ENCODE measurements at regions not wholly inside any gene's neighbourhood (a gene's known extent, or its start where the extent isn't known, plus 50 kb on each side); places are given as distances from the start of the nearest gene placed in this dataset.

GRCh38 chr17:79338604-79339003 lies 264.0 kb downstream of the ENGASE start:
- no peak for DNase-seq

- DNase-seq: no peak
These were observed 263.5 kb downstream of the ENGASE start for GRCh38 chr17:79338152-79338551.

- DNase-seq: no peak
These were observed 262.4 kb downstream of the ENGASE start for GRCh38 chr17:79337053-79337452.

- DNase-seq: no peak
These were observed 260.8 kb downstream of the ENGASE start for GRCh38 chr17:79335456-79335855.

GRCh38 chr17:79332011-79332554 lies 257.5 kb downstream of the ENGASE start:
- no peak for DNase-seq

- DNase-seq: no peak
These were observed 256.9 kb downstream of the ENGASE start for GRCh38 chr17:79331492-79331891.

GRCh38 chr17:79330696-79331095 lies 256.1 kb downstream of the ENGASE start:
- DNase-seq: no peak

GRCh38 chr17:79330229-79330628 lies 255.6 kb downstream of the ENGASE start:
- DNase-seq: no peak

- no peak for DNase-seq
These were observed 252.2 kb downstream of the ENGASE start for GRCh38 chr17:79326814-79327213.

GRCh38 chr17:79325709-79326430 lies 251.2 kb downstream of the ENGASE start:
- DNase-seq: no peak

- DNase-seq: no peak
These were observed 249.6 kb downstream of the ENGASE start for GRCh38 chr17:79324194-79324593.

GRCh38 chr17:79323566-79323965 lies 248.9 kb downstream of the ENGASE start:
- DNase-seq: no peak

GRCh38 chr17:79322211-79323123 lies 247.8 kb downstream of the ENGASE start:
- no peak for DNase-seq

- no peak for DNase-seq
These were observed 245.7 kb downstream of the ENGASE start for GRCh38 chr17:79320331-79320730.

- DNase-seq: no peak
These were observed 243.3 kb downstream of the ENGASE start for GRCh38 chr17:79317916-79318315.

- DNase-seq: no peak
These were observed 242.2 kb downstream of the ENGASE start for GRCh38 chr17:79316805-79317204.

- DNase-seq: no peak
These were observed 240.9 kb downstream of the ENGASE start for GRCh38 chr17:79315358-79316105.

- no peak for DNase-seq
These were observed 240.2 kb downstream of the ENGASE start for GRCh38 chr17:79314617-79315357.

GRCh38 chr17:79311373-79311772 lies 236.7 kb downstream of the ENGASE start:
- no peak for DNase-seq

- no peak for DNase-seq
These were observed 232.0 kb downstream of the ENGASE start for GRCh38 chr17:79306424-79307318.

GRCh38 chr17:79305768-79306423 lies 231.3 kb downstream of the ENGASE start:
- no peak for DNase-seq

Data from activated CD4-positive, alpha-beta T cell treated with anti-CD3 and anti-CD28 coated beads for 4 hours (primary cell).